Forelimb muscle (tissue), 1 donor: ENCODE measurements at regions not wholly inside any gene's neighbourhood (a gene's known extent, or its start where the extent isn't known, plus 50 kb on each side); places are given as distances from the start of the nearest gene placed in this dataset.
A peak's percentile ranks its signal among the peaks of the same experiment; 100 is the strongest.

Source experiments
- DNase-seq: peaks from one replicate; pipeline ENCODE4 v3.0.0-alpha.2; 2013; ENCODE audit warnings: low read depth

GRCh38 chr2:100660851-100661584, 98.2 kb downstream of the PDCL3 start:
- DNase-seq = no peak

- no peak for DNase-seq
Measured at GRCh38 chr2:100662866-100663265, 100.1 kb downstream of the PDCL3 start.

GRCh38 chr2:100664021-100664755, 101.4 kb downstream of the PDCL3 start:
- no peak for DNase-seq

DNA sequence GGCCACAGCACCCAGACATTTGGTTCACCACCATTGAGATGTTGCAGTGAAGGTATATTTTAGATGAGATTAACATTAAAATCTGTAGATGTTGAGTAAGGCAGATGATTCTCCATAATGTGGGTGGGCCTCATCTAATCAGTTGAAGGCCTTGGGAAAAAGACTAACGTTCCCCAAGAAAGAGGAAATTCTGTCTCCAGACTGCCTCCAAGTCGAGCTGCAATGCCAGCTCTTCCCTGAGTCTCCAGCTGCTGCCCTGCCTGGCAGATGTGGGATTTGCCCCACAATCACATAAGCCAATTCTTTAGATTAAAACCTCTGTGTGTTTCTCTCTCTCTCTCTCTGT, 101.9 kb downstream of the PDCL3 start:
- no peak for DNase-seq

DNA sequence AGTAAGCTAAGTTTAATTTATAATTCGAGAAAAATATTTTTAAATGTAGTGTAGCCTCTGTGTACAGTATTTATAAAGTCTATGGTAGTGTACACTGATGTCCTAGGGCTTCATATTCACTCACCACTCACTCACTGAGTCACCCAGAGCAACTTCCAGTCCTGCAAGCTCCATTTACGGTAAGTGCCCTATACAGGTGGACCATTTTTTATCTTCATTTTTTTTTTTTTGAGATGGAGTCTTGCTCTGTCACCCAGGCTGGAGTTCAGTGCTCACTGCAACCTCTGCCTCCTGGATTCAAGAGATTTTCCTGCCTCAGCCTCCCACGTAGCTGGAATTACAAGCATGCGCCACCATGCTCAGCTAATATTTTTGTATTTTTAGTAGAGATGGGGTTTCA, 104.2 kb downstream of the PDCL3 start:
- DNase-seq = no peak

DNA sequence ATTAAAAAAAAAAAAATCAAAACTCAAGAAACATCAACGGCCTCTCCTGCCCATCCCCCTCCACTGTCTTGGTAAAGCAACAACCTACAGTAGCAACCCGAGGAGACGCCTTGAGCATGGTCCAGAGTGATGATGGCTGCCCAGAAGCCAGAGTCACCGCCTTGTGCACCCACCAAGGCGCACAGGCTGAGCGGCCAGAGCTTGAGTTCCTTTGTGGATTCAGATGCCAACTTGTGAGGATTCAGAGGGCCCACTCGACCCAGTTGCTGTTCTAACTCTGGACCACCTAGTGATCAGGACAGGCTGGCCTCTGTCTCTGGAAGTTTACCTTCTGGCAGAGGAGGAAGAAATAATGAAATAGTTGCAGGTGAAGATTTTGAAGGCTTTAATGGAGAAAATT, 105.0 kb downstream of the PDCL3 start:
- DNase-seq = no peak

GRCh38 chr2:100670232-100670631, 107.4 kb downstream of the PDCL3 start:
- DNase-seq = no peak

- no peak for DNase-seq
Measured at GRCh38 chr2:100673115-100673514, 110.3 kb downstream of the PDCL3 start.

DNA sequence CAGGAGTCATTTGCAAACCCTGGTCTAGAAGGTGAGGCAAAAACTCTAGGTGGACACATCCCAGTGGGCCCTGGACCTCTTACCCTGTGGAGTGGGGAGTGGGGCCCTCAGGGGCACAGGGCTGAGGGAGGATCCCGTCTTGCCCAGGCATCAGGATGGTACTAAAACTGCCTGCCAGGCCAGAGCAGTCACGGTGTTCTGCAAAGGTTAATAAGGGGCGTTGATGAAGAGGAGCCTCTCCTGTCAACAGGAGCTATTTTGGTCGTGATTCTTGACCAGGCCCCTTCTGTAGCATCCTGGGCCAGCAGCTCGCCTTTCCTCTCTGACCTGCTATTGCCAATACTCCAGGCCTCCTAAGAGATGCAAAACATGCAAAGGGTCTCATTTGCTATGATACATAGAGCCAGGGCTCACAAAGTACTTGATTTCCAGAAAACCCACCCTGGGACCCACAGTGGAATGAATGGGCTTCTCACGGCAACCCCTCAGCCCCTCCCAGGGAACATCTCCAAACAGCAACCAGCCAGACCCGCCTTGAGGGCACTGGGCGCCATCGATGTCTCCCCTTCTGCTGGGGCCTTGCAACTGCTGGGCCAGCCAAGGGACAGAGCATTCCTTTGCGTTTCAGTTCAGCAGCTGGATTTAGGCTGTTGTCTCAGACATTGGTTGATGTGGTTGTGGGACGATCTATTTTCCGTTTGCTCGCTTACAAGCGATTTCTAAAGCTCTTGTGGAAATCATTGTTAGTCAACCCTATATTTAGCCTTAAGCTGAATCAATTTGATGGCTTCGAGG, 111.1 kb downstream of the PDCL3 start:
- peak; percentile 58 for DNase-seq

DNA sequence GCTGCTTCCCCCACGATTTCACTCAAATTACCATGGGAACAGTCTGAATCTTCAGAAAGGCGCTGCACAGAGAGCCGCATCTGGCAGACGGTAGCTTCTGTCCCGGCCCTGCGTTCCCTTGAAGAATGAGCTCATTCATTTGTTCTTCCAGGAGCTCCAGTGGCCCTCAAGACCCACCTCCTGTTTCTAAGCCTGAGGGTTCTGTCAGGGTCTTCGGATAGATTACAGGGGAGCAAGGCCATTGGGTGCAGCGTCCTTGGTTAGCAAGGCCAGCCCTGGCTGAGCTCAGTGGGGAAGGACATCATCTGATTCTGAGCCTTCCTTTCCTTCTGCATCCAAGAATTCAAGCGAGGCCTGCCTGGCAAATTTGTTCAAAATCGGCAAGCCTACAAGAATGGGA, 111.9 kb downstream of the PDCL3 start:
- DNase-seq = no peak

DNA sequence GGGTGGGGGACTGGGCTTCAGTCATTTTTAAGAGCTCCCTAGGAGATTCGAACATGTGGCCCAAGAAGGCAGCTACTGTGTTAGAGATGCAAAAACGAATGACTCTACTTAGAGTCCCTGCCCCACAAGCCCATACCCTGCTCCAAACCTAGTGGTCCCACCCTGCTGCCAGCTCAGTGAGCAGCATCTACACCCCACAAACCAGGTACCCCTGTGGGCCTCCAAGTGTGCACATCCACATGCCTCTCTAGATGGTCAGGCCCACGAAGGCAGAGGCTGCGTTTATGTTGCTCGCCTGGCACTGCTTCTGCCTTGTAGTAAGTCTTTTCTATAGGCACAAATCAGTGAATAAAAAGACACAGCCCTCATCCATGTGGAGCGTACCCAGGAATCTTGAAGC, 112.6 kb downstream of the PDCL3 start:
- no peak for DNase-seq

- DNase-seq = no peak
Measured at GRCh38 chr2:100675855-100676254, 113.1 kb downstream of the PDCL3 start.

DNA sequence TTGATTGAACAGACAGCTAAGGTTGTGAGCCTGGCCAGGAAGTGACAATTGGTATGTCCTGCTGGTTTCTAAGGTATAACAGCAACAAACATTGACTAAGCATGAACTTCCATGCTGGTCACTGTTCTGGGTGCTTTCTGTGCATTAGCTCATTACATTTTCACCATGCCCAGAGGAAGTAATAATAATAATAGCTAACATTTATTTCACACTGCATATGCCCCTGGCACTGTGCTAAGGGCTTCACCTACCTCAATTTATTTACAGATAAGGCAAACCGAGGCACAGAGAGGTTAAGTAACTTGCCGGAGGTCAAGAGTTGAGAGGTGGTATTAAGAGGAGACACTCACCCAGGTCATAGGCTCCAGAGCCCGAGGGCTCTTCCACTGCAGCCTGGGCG, 113.6 kb downstream of the PDCL3 start:
- no peak for DNase-seq

DNA sequence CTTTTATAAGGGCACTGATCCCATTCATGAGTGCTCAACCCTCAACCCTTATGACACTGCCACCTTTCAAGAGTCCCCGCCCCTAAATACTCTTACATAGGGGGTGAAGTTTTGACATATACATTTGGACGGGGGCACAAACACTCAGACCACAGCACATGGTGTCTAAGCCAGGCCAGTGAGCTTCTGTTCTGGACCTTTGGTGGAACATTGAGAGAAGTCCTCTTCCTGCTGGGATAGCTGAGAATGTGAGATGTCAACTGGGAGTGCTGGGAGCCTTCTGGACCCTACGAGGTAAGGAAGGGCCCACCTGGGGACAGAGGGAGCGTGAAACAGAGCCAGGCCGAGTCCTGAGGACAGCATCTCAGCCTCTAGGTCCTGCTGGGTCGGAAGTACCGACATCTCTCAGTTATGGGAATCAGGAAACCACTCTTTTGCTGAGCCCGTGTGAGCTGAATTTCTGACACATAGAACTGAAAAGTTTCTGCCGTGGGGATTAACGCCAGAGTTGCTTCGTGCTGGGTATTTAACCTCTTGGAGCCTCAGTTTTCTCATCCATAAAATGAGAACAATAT, 114.9 kb downstream of the PDCL3 start:
- no peak for DNase-seq

- DNase-seq = no peak
Measured at GRCh38 chr2:100679211-100679610, 116.4 kb downstream of the PDCL3 start.

GRCh38 chr2:100682536-100682935, 119.7 kb downstream of the PDCL3 start:
- no peak for DNase-seq

- no peak for DNase-seq
Measured at GRCh38 chr2:100683231-100683630, 120.4 kb downstream of the PDCL3 start.

DNA sequence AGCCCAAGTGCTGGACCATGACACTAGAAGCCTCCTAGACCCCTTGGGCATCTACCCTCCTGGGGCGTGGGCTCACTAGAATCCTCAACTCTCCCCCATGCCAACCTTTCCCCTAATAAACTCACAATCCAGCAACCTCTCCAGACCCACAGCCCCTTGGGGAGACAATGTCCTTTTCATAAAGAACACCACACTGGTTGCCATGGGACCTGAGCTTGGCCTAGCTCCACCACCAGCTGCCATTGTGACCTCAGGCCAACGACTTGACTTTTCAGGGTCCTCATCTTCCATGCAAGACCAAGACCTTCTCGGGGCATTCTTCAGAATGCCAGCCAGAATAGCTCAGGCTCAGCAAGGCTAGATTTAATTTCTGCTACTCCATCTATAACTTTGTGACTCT, 128.1 kb upstream of the NPAS2 start:
- DNase-seq = no peak

DNA sequence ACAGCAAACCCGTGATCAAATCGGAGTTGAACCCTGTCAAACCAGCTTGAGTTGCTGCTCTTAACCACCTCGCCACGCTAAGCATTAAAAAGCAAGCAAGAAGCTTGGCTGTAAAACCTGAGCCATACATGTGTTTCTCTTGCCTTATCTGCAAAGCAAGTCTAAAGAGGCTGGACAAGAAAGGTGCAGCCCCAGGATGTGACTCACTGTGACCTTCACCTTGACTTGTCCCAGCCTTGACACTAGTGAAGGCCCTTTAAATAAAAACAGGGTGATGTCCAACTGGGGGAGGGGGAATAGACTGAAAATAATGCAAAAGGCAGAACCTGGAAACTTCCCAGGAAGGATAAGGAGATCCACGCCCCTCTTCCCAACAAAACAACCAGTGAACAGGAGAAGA, 127.6 kb upstream of the NPAS2 start:
- DNase-seq = no peak

DNA sequence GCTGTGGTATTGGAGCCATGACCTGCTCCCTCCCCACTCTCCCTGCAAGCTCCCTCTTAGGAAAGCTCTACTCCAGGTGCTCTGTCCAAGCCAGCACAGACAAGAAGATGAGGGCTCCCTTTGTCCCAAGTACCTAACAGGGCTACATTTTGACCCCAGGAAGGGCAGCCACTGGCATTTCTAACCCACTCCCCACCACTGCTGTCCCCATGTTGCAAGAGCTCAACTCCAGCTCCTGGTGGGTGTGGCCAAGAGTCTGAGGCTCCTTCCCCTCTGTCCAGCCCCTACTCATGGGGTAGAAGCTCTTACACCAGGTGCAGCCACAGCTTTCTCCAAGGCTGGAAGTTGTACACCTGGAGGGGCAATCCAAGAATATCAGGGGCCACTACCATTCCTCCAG, 127.0 kb upstream of the NPAS2 start:
- DNase-seq = no peak

GRCh38 chr2:100699131-100699530, 120.8 kb upstream of the NPAS2 start:
- no peak for DNase-seq

DNA sequence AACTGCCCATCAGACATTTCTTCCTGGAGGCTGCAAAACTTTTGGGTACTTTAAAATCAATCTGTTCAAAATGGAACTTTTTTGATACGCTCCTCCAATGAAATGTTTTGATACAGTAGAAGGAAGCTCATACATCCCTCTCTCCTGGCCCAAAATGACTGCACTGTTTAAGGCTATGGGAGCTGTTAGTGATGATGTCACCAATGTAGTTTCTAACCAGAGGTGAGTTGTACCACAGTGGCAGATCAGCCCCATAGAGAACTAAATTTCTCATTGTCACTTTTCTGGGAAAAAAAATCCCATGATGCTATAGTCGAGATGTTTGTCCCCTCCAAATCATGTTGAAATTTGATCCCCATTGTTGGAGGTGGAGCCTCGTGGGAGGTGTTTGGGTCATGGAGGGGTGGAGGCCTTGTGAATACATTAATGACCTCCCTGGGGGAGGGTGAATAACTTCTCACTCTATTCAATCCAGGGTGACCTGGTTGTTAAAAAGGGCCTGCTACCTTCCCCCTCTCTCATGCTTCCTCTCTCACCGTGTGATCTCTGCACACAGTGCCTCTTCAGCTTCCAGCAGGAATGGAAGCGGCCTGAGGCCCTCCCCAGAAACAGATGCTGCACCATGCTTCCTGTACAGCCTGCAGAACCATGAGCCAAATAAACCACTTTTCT, 117.4 kb upstream of the NPAS2 start:
- no peak for DNase-seq
